Hematopoietic multipotent progenitor cell treated with erythropoietin and hydrocortisone succinate and interleukin-3 and kit ligand, for 4 days (in vitro differentiated cells): ENCODE measurements at regions not wholly inside any gene's neighbourhood (a gene's known extent, or its start where the extent isn't known, plus 50 kb on each side); places are given as distances from the start of the nearest gene placed in this dataset.

Source experiments
- DNase-seq: peaks from one replicate; pipeline ENCODE4 v3.0.0-alpha.2; 2015

- DNase-seq = no peak
These were observed 149.2 kb downstream of the BCOR start for GRCh38 chrX:39948582-39948981.

- no peak for DNase-seq
These were observed 147.6 kb downstream of the BCOR start for GRCh38 chrX:39950018-39950688.

- no peak for DNase-seq
These were observed 144.8 kb downstream of the BCOR start for GRCh38 chrX:39952989-39953388.

DNA sequence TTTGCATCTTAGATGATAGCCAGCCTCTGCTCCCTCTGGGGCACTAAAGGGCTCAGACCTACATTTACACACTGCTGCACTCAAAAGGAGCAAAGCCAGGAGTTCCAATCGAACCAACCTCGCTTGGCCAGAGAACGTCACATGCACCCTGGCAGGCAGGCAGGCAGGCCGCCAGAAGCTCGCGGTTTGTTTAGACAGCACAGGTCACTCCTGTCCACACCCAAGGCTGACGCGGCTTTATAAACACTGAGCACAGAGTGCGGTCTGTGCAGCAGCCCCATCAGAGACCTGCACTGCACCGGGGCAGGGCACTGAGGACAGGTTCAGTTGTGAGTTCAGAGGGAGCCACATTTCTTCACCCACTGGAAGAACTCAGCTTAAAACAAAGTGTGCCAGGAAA lies 143.9 kb downstream of the BCOR start:
- no peak for DNase-seq

- no peak for DNase-seq
These were observed 142.9 kb downstream of the BCOR start for GRCh38 chrX:39954851-39955250.

DNA sequence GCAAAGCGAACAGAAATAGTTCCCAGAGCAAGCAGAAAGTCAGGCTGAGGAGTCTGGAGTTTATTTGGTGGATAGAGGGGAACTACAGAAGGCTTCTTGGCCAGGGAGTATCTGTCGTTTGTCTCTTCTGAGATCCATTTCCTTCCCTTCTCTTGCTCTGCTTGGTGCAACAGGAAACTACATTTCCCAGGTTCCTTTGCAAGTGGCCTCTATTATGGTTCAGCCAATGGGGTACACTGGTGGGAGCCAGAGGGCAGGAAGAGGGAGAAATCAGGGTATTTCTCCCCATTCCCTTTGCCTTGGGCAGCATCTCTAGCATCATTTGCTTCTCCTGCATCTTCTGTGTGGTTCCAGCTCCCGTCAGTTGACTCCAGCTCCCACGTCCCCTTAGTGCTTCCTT lies 142.1 kb downstream of the BCOR start:
- DNase-seq = peak; percentile 33

DNA sequence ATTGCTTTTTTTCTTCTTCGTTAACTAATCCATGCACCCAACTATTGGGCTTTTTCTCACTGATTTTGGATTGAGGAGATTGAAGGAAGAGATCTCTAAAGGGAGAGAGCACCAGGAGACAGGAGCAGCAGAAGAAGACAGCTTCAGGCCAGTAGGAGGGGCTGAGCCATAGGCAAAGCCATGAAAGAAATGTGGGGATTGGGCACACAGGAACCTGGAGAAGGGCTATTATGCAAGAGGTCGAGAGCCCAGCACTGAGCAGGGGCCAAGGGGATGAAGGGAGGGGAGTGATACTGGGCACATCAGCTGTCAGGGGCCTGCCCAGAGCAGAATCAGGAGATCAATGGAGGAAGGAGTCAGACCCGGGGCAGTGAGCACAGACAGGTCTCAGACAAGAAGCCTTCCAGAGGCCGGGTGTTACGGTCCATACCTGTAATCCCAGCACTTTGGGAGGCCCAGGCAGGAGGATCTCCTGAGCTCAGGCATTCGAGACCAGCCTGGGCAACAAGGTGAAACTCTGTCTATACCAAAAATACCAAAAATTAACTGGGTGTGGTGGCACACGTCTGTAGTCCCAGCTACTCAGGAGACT lies 140.9 kb downstream of the BCOR start:
- DNase-seq = no peak

- DNase-seq = no peak
These were observed 139.8 kb downstream of the BCOR start for GRCh38 chrX:39957816-39958566.

DNA sequence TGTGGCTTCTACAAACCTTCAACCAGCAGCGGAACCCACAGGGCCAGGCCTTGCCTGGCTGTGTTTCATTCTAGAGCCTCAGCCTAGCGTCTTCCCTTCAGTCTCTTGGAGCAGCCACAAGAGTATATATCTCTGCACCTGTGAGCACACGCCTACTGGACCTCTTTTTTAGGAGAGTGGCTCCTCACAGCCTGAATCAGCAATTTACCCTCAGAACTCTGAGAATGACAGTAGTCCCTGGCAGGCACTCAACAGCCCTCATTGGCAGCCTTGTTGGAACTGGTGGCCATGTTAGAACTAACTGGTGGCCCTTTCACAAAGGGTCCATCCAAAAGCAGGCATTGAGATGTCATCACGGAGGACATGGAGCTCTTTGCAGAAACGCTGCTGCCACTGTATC lies 138.9 kb downstream of the BCOR start:
- DNase-seq = no peak

GRCh38 chrX:39960219-39960618 lies 137.5 kb downstream of the BCOR start:
- no peak for DNase-seq

DNA sequence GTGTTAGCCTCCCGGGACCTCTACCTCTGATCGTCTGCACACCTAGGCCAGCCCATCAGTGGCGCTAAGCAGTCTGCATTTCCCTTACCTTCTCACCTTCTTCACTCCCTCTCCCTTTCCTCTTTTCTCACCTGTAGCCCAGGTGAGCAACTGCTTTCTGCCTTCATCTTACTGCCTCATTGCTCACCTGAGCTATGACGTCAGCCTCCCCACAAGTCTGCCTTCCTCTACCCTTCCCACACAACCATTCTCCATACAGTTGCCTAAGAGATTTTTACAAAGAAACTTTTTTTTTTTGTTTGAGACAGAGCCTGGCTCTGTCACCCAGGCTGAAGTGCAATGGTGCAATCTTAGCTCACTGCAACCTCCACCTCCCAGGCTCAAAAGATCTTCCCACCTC lies 136.3 kb downstream of the BCOR start:
- DNase-seq = no peak

DNA sequence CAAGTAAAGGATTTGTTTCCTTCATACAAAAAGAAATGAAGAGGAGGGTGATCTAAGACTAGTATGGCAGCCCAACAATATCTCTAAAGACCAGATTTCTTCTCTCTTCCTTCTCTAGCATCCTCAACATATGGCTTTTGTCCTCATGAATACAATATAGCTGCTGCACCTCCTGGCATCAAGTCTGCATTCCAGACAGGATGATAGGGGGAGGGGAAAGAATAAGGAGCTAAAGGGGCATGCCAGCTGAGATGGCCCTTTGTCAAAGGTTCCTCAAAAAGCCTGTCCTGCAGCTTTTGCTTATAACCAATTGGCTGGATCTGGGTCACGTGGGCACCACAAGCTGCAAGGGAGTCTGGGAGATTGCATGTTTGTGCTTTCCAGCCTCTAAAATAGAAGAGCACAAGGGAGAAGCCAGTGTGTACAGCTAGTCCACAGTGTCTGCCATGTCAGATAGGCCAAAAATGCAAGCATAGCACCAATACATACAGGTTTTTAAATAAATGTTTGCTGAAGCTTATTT lies 132.6 kb downstream of the BCOR start:
- DNase-seq = no peak

DNA sequence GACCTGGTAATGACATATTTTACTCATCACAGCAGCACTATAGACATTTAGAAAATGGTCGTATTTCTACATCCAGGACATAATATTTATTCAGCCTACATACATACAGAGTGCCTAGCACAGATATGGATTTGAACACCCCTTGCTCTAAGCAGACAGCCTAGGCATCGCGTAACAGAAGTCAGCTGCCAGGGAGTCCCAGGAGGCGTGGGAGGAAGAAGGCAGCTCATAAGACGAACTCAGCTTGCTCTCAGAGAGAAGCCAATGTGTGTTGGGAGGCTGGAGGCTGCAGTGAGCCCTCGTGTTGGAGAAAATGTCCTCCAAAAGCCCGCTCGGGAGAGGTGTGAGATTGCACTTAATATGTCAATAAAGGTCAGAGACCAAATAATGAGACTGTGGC lies 131.6 kb downstream of the BCOR start:
- no peak for DNase-seq

GRCh38 chrX:39967348-39967747 lies 130.4 kb downstream of the BCOR start:
- DNase-seq = no peak

- peak; percentile 25 for DNase-seq
These were observed 128.5 kb downstream of the BCOR start for GRCh38 chrX:39969099-39969818.

- no peak for DNase-seq
These were observed 127.8 kb downstream of the BCOR start for GRCh38 chrX:39969819-39970504.

DNA sequence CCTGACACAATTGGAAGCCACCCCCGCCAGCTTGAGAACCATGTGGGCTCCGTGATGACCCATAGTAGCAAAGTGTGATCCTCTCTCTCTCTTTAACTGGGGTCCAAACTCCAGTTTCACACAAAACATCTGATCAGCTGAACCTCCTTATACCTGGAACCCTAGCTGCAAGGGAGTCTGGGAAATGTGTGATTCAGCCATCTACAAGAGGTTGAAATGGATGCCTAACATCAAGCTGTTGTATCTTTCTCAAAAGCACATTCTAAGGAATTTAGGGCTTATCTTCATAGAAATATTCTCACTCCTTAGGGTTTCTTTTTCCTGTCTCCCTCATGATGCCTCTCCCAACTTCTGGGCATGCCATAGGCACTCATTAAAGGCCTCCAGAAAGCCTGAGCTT lies 126.0 kb downstream of the BCOR start:
- DNase-seq = no peak

DNA sequence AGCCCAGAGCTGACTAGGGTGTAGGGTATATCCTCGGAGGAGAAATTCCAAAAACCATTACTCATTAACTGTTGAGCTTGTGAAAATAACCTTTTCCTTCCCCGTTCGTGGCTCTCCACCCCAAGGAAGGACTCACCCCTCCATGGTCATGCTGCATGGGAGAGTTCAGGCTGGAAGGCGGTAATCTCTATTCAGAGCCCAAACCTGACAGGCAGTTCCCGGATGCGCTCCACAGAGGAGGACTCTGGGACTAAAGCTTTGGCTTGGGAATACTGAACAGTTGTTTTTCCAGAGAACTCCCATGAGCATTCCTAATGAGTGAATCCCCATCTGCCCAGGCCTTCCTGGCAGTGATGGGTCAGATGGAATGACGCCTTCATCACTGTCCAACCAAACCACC lies 125.4 kb downstream of the BCOR start:
- no peak for DNase-seq

DNA sequence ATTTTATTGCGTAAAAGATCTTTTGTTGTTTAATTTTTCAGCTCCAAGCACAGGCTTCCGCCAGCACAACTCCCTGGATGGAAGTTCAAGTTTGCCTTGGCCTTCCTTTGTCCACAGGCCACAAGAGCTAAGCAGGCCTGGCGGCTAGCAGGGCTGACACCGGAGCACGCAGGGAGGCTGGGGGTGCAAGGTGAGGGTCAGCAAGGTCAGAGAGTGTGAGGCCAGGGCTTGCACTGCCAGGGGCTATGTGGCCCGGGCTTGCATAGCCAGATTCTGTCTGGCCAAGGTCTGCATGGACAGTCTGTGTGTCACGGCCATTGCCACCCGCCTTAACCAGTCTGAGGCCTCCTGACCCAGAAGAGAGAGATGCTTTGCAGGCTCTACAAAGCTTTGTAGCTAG lies 123.9 kb downstream of the BCOR start:
- DNase-seq = no peak

- DNase-seq = no peak
These were observed 123.5 kb downstream of the BCOR start for GRCh38 chrX:39974270-39974669.

GRCh38 chrX:39975101-39975925 lies 122.4 kb downstream of the BCOR start:
- no peak for DNase-seq

DNA sequence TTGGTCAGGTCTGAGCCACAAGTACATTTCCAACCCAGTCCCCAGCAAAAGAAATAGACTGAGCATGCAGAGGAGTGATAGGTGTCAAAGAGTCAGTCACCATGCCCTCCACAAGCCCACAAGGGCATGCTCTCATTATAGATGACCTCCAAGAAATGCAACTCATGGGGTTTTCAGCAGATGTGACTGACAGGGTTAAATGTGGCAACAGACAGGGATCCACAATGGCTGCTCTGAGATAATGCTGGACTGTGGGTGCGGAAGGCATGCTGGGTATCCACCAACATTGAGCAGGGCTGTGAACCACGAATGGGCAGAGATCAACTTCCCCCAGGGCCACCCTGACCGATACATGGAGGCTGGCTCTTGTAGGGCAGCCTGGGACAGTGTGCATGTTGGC lies 115.8 kb downstream of the BCOR start:
- no peak for DNase-seq
